IMR-90 (cell line): ENCODE measurements at regions not wholly inside any gene's neighbourhood (a gene's known extent, or its start where the extent isn't known, plus 50 kb on each side); places are given as distances from the start of the nearest gene placed in this dataset.

Experiments
- ATAC-seq: fragments of 200-7000 bp; cut with Tn5 transposase; 2 replicates; pipeline ENCODE4 v1.9.1; 2020; ENCODE audit warnings: low read depth, mild to moderate bottlenecking, moderate library complexity
- BruUV-seq: library from RNA; stranded (reverse); fragments of 400-500 nt; replicated peaks from 2 replicates; lab custom pipeline; 2021; lab: Mats Ljungman, UMichigan
- CTCF ChIA-PET: fragments of 300-600 bp; formaldehyde crosslinking; extraction: SDS; loops from one replicate; lab custom pipeline; 2021; ENCODE audit warnings: antibody characterized with exemption; lab: Yijun Ruan, JAX
- POLR2A ChIA-PET: fragments of 300-600 bp; sonication (Branson Sonifier 250); formaldehyde crosslinking; loops from one replicate; lab custom pipeline; 2022; ENCODE audit warnings: antibody characterized with exemption; ENCODE audit not compliant: unreplicated experiment; lab: Charles Lee
- DNase-seq: peaks from one replicate; pipeline ENCODE4 v3.0.0; 2013
- H2AFZ ChIP-seq: replicated peaks from 2 replicates; pipeline ENCODE3; 2013; ENCODE audit warnings: low read length, mild to moderate bottlenecking; ENCODE audit not compliant: poor library complexity
- H2AK5ac ChIP-seq: 2 replicates; pipeline ENCODE4 v1.6.1; 2013; ENCODE audit warnings: low read depth, low read length, inconsistent platforms
- H2AK9ac ChIP-seq: replicated peaks from 2 replicates; pipeline ENCODE3; 2013; ENCODE audit warnings: mild to moderate bottlenecking, low read depth, low read length, moderate library complexity; ENCODE audit not compliant: poor library complexity
- H2BK120ac ChIP-seq: 2 replicates; pipeline ENCODE4 v1.6.1; 2013; ENCODE audit warnings: low read depth, low read length, inconsistent platforms
- H2BK15ac ChIP-seq: 3 replicates; pipeline ENCODE4 v1.6.1; 2013; ENCODE audit warnings: low read depth, low read length, inconsistent platforms
- H2BK20ac ChIP-seq: 2 replicates; pipeline ENCODE4 v1.6.1; 2013; ENCODE audit warnings: low read depth, mild to moderate bottlenecking, inconsistent platforms, low read length, moderate library complexity
- H2BK5ac ChIP-seq: 2 replicates; pipeline ENCODE4 v1.6.1; 2013; ENCODE audit warnings: mild to moderate bottlenecking, low read depth, low read length, inconsistent platforms; ENCODE audit not compliant: poor library complexity, severe bottlenecking
- H3K14ac ChIP-seq: replicated peaks from 2 replicates; pipeline ENCODE4 v1.6.1; 2013; ENCODE audit warnings: low read depth, low read length, inconsistent platforms
- H3K18ac ChIP-seq: 2 replicates; pipeline ENCODE4 v1.6.1; 2013; ENCODE audit warnings: low read depth, low read length, control low read depth
- H3K23ac ChIP-seq: 2 replicates; pipeline ENCODE4 v1.6.1; 2013; ENCODE audit warnings: low read depth, low read length, inconsistent platforms
- H3K27ac ChIP-seq: 2 replicates; pipeline ENCODE4 v1.5.1; 2013; ENCODE audit warnings: mild to moderate bottlenecking, control low read depth, low read length; ENCODE audit not compliant: insufficient read depth
- H3K27me3 ChIP-seq: 2 replicates; pipeline ENCODE4 v1.6.1; 2013; ENCODE audit warnings: low read length; ENCODE audit not compliant: control insufficient read depth, insufficient read depth
- H3K36me3 ChIP-seq: 2 replicates; pipeline ENCODE4 v1.6.1; 2013; ENCODE audit warnings: low read length, mixed read lengths; ENCODE audit not compliant: control insufficient read depth, insufficient read depth
- H3K4ac ChIP-seq: 2 replicates; pipeline ENCODE4 v1.6.1; 2013; ENCODE audit warnings: low read depth, low read length, inconsistent platforms
- H3K4me1 ChIP-seq: 2 replicates; pipeline ENCODE4 v1.6.1; 2013; ENCODE audit warnings: low read length, mixed read lengths; ENCODE audit not compliant: control insufficient read depth, insufficient read depth
- H3K4me2 ChIP-seq: 2 replicates; pipeline ENCODE4 v1.6.1; 2013; ENCODE audit warnings: low read depth, mild to moderate bottlenecking, control low read depth, low read length, moderate library complexity
- H3K4me3 ChIP-seq: 2 replicates; pipeline ENCODE4 v1.5.1; 2013; ENCODE audit warnings: low read depth, mild to moderate bottlenecking, control low read depth, low read length, moderate library complexity; ENCODE audit not compliant: insufficient read depth
- H3K56ac ChIP-seq: 2 replicates; pipeline ENCODE4 v1.6.1; 2013; ENCODE audit warnings: low read length, inconsistent platforms; ENCODE audit not compliant: insufficient read depth; ENCODE audit errors: extremely low read depth
- H3K79me1 ChIP-seq, 2 experiments: 2 replicates each; pipeline ENCODE4 v1.6.1; 2013; ENCODE audit warnings: low read length in 2 of 2, inconsistent platforms in 1 of 2, low read depth in 1 of 2
- H3K9ac ChIP-seq: 2 replicates; pipeline ENCODE4 v1.6.1; 2013; ENCODE audit warnings: low read depth, low read length, control low read depth
- H3K9me1 ChIP-seq: 2 replicates; pipeline ENCODE4 v1.6.1; 2013; ENCODE audit warnings: low read length, inconsistent platforms; ENCODE audit not compliant: insufficient read depth
- H3K9me3 ChIP-seq: 2 replicates; pipeline ENCODE4 v1.6.1; 2013; ENCODE audit warnings: low read length; ENCODE audit not compliant: control insufficient read depth, insufficient read depth
- H4K20me1 ChIP-seq: 2 replicates; pipeline ENCODE4 v1.6.1; 2013; ENCODE audit warnings: low read length, inconsistent platforms; ENCODE audit not compliant: insufficient read depth
- H4K5ac ChIP-seq: 2 replicates; pipeline ENCODE4 v1.6.1; 2013; ENCODE audit warnings: mild to moderate bottlenecking, low read depth, low read length, control low read depth
- H4K8ac ChIP-seq, 2 experiments: 2 replicates each; pipeline ENCODE4 v1.6.1; 2013; ENCODE audit warnings: low read depth in 2 of 2, low read length in 2 of 2, control low read depth in 1 of 2, inconsistent platforms in 1 of 2
- H4K91ac ChIP-seq: 2 replicates; pipeline ENCODE4 v1.6.1; 2013; ENCODE audit warnings: low read depth, low read length, inconsistent platforms; ENCODE audit not compliant: insufficient read depth
- BHLHE40 ChIP-seq: fragments of 150-350 bp; IDR thresholded peaks from 2 replicates; pipeline ENCODE4 v1.6.1; 2016; ENCODE audit warnings: mild to moderate bottlenecking, low read depth, low read length
- CEBPB ChIP-seq: IDR thresholded peaks from 2 replicates; pipeline ENCODE4 v1.6.1; 2012; ENCODE audit warnings: low read depth, low read length, improper control_type of control experiment
- CHD1 ChIP-seq: IDR thresholded peaks from 2 replicates; pipeline ENCODE4 v1.6.1; 2012; ENCODE audit warnings: low read depth, low read length, improper control_type of control experiment
- FOS ChIP-seq: fragments of 150-350 bp; IDR thresholded peaks from 2 replicates; pipeline ENCODE4 v1.6.1; 2016; ENCODE audit warnings: low read depth, low read length
- MAFK ChIP-seq: IDR thresholded peaks from 2 replicates; pipeline ENCODE4 v1.6.1; 2012; ENCODE audit warnings: low read depth, low read length, improper control_type of control experiment
- MAZ ChIP-seq: IDR thresholded peaks from 2 replicates; pipeline ENCODE4 v1.6.1; 2012; ENCODE audit warnings: low read depth, mild to moderate bottlenecking, low read length, improper control_type of control experiment, moderate library complexity, borderline replicate concordance
- MXI1 ChIP-seq: IDR thresholded peaks from 2 replicates; pipeline ENCODE4 v1.6.1; 2012; ENCODE audit warnings: low read depth, mild to moderate bottlenecking, low read length, moderate library complexity, borderline replicate concordance
- NFE2L2 ChIP-seq: fragments of 150-350 bp; IDR thresholded peaks from 2 replicates; pipeline ENCODE4 v1.6.1; 2016; ENCODE audit warnings: low read depth, mild to moderate bottlenecking, low read length
- POLR2A ChIP-seq: IDR thresholded peaks from 2 replicates; pipeline ENCODE4 v1.6.1; 2012; ENCODE audit warnings: mild to moderate bottlenecking, low read depth, low read length
- RAD21 ChIP-seq: IDR thresholded peaks from 2 replicates; pipeline ENCODE4 v1.6.1; 2012; ENCODE audit warnings: low read length, improper control_type of control experiment
- RCOR1 ChIP-seq: IDR thresholded peaks from 2 replicates; pipeline ENCODE4 v1.6.1; 2012; ENCODE audit warnings: mild to moderate bottlenecking, low read length, improper control_type of control experiment; ENCODE audit not compliant: insufficient replicate concordance
- RFX5 ChIP-seq: IDR thresholded peaks from 2 replicates; pipeline ENCODE4 v1.8.0; 2012; ENCODE audit warnings: low read depth, mild to moderate bottlenecking, low read length, moderate library complexity
- SMC3 ChIP-seq: fragments of 150-350 bp; IDR thresholded peaks from 2 replicates; pipeline ENCODE4 v1.6.1; 2016; ENCODE audit warnings: low read depth, mild to moderate bottlenecking, antibody characterized with exemption, low read length, moderate library complexity
- WGBS, 2 experiments: methylation state at CpG; one replicate each; pipeline versions ENCODE4 v1.1.5 to v1.1.7; 2013; ENCODE audit warnings: missing lambda C conversion rate in 2 of 2; ENCODE audit not compliant: insufficient read length in 1 of 2; ENCODE audit errors: extremely low coverage in 2 of 2; 5-methylcytosine and 5-hydroxymethylcytosine counted together
- dilution Hi-C: fragments of 300-500 bp; cut with HindIII; formaldehyde crosslinking; loops from one replicate; pipeline ENCODE4 v1.14.3; 2018; ENCODE audit warnings: low sequenced_read_pairs; ENCODE audit not compliant: unreplicated experiment
- in situ Hi-C: fragments of 300-500 bp; cut with MboI; formaldehyde crosslinking; loops from 3 replicates; pipeline ENCODE4 v1.14.3; 2019; ENCODE audit warnings: low sequenced_read_pairs, inconsistent platforms, mixed read lengths
- intact Hi-C: fragments of 100-400 bp; cut with micrococcal nuclease; formaldehyde crosslinking; loops from 2 replicates; pipeline ENCODE4 v1.10.0; 2022
- TF ChIP-seq, protein P1 (sequence below): fragments of 150-350 bp; IDR thresholded peaks from 2 replicates; pipeline ENCODE4 v1.6.1; 2016; ENCODE audit warnings: low read depth, mild to moderate bottlenecking, low read length, moderate library complexity, borderline replicate concordance
- TF ChIP-seq, protein P2 (sequence below): fragments of 150-350 bp; IDR thresholded peaks from 2 replicates; pipeline ENCODE4 v1.6.1; 2017; ENCODE audit warnings: mild to moderate bottlenecking, antibody characterized with exemption, low read length, low read depth
- TF ChIP-seq, protein P3 (sequence below): conservative IDR thresholded peaks from 2 replicates; pipeline ENCODE4 v1.5.1; 2012; ENCODE audit warnings: mild to moderate bottlenecking, low read depth, low read length, improper control_type of control experiment

DNA sequence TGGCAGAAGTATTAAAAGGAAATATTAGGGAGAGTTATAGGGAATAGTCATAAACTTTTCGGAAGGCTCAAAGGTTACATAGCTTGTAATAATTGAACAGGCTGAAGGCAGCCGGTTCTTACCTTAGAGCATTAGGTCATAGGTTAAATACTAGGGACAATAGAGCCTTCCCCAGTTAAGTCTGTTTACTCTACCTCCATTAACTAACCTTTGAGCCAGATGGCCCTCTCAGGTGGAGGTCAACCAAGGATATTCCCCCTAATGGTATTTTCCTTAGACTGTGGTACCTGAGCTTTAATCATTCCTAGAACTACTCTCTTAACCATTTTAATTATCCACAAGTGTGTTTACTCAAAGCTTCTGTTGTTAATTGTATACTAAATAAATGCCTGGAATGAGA lies 920.9 kb upstream of the PABPC4L start:
- Histone ChIP-seq H3K27me3 (no peaks in the 10 kb centered on the region), H4K5ac (no peak overlapping the region), H3K18ac (no peak overlapping the region), H3K56ac (no peak overlapping the region), H3K9me3 (no peaks in the 10 kb centered on the region), H4K8ac (no peak overlapping the region), H3K9ac (no peak overlapping the region), H3K9me1 (no peaks in the 10 kb centered on the region), H3K27ac (no peak overlapping the region), H2BK5ac (no peak overlapping the region), H2AK5ac (no peak overlapping the region), H3K79me1 (no peaks in the 10 kb centered on the region), H2AFZ (no peak overlapping the region), H2BK20ac (no peak overlapping the region), H3K23ac (no peak overlapping the region), H2AK9ac (no peak overlapping the region), H3K14ac (no peak overlapping the region), H3K4me1 (no peaks in the 10 kb centered on the region), H2BK15ac (no peak overlapping the region), H3K4ac (no peak overlapping the region), H4K20me1 (no peaks in the 10 kb centered on the region), H3K4me3 (no peak overlapping the region), H4K91ac (no peak overlapping the region), H3K36me3 (no peaks in the 10 kb centered on the region), H3K4me2 (no peak overlapping the region), H2BK120ac (no peak overlapping the region)
- in situ Hi-C loops (no loop called here), intact Hi-C loops (no loop called here), dilution Hi-C loops (no loop called here)
- DNase-seq, result no peak
- ChIA-PET POLR2A (no interaction called here), CTCF (no interaction called here)
- TF ChIP-seq POLR2A, result no peak
- TF ChIP-seq MAFK, result no peak
- no peak for TF ChIP-seq MXI1
- no peak for TF ChIP-seq FOS
- TF ChIP-seq, protein P1, sequence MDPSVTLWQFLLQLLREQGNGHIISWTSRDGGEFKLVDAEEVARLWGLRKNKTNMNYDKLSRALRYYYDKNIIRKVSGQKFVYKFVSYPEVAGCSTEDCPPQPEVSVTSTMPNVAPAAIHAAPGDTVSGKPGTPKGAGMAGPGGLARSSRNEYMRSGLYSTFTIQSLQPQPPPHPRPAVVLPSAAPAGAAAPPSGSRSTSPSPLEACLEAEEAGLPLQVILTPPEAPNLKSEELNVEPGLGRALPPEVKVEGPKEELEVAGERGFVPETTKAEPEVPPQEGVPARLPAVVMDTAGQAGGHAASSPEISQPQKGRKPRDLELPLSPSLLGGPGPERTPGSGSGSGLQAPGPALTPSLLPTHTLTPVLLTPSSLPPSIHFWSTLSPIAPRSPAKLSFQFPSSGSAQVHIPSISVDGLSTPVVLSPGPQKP, result no peak
- no peak for TF ChIP-seq RAD21
- TF ChIP-seq, protein P2, sequence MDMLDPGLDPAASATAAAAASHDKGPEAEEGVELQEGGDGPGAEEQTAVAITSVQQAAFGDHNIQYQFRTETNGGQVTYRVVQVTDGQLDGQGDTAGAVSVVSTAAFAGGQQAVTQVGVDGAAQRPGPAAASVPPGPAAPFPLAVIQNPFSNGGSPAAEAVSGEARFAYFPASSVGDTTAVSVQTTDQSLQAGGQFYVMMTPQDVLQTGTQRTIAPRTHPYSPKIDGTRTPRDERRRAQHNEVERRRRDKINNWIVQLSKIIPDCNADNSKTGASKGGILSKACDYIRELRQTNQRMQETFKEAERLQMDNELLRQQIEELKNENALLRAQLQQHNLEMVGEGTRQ, result no peak
- TF ChIP-seq CEBPB, result no peak
- TF ChIP-seq, protein P3, sequence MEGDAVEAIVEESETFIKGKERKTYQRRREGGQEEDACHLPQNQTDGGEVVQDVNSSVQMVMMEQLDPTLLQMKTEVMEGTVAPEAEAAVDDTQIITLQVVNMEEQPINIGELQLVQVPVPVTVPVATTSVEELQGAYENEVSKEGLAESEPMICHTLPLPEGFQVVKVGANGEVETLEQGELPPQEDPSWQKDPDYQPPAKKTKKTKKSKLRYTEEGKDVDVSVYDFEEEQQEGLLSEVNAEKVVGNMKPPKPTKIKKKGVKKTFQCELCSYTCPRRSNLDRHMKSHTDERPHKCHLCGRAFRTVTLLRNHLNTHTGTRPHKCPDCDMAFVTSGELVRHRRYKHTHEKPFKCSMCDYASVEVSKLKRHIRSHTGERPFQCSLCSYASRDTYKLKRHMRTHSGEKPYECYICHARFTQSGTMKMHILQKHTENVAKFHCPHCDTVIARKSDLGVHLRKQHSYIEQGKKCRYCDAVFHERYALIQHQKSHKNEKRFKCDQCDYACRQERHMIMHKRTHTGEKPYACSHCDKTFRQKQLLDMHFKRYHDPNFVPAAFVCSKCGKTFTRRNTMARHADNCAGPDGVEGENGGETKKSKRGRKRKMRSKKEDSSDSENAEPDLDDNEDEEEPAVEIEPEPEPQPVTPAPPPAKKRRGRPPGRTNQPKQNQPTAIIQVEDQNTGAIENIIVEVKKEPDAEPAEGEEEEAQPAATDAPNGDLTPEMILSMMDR, result no peak
- no peak for TF ChIP-seq RCOR1
- TF ChIP-seq SMC3, result no peak
- no peak for TF ChIP-seq RFX5
- TF ChIP-seq MAZ, result no peak
- no peak for TF ChIP-seq BHLHE40
- no peak for TF ChIP-seq CHD1
- no peak for TF ChIP-seq NFE2L2
- no TSS peak for BruUV-seq
- WGBS, 2 experiments, result no CpG with 5 or more reads among the region's 2 CpGs
- no peak for ATAC-seq
